GM23338 (cell line): ENCODE measurements at regions not wholly inside any gene's neighbourhood (a gene's known extent, or its start where the extent isn't known, plus 50 kb on each side); places are given as distances from the start of the nearest gene placed in this dataset.

ENCODE experiments used
- ATAC-seq: fragments of 200-7000 bp; cut with Tn5 transposase; 3 replicates; pipeline ENCODE4 v1.9.1; 2020
- DNase-seq: peaks from one replicate; pipeline ENCODE4 v3.0.0-alpha.2; 2015; ENCODE audit warnings: low spot score
- H2AFZ ChIP-seq: fragments of 200-600 bp; sonication (generic); 2 replicates; pipeline ENCODE4 v1.8.0; 2016; ENCODE audit warnings: antibody characterized with exemption, mild to moderate bottlenecking, moderate library complexity
- H3F3A ChIP-seq: fragments of 200-600 bp; sonication (generic); replicated peaks from 2 replicates; pipeline ENCODE4 v1.8.0; 2017; ENCODE audit warnings: antibody characterized with exemption, mixed run types, low read depth
- H3K27ac ChIP-seq: fragments of 200-600 bp; sonication (generic); 2 replicates; pipeline ENCODE4 v1.6.1; 2016; ENCODE audit warnings: low read depth
- H3K27me3 ChIP-seq: fragments of 200-600 bp; sonication (generic); 2 replicates; pipeline ENCODE4 v1.8.0; 2016; ENCODE audit warnings: mild to moderate bottlenecking, mixed run types, moderate library complexity; ENCODE audit not compliant: insufficient read depth
- H3K36me3 ChIP-seq: fragments of 200-600 bp; sonication (generic); 2 replicates; pipeline ENCODE4 v1.8.0; 2016; ENCODE audit warnings: mild to moderate bottlenecking; ENCODE audit not compliant: insufficient read depth
- H3K4me1 ChIP-seq: fragments of 200-600 bp; sonication (generic); 2 replicates; pipeline ENCODE4 v1.8.0; 2016; ENCODE audit warnings: mild to moderate bottlenecking, moderate library complexity; ENCODE audit not compliant: insufficient read depth
- H3K4me2 ChIP-seq: fragments of 200-600 bp; sonication (generic); 2 replicates; pipeline ENCODE4 v1.7.1; 2017; ENCODE audit warnings: mixed run types
- H3K4me3 ChIP-seq: fragments of 200-600 bp; sonication (generic); 2 replicates; pipeline ENCODE4 v1.6.1; 2016; ENCODE audit warnings: mixed run types
- H3K79me2 ChIP-seq: fragments of 200-600 bp; sonication (generic); replicated peaks from 2 replicates; pipeline ENCODE4 v1.8.0; 2017; ENCODE audit warnings: mild to moderate bottlenecking; ENCODE audit not compliant: insufficient read depth
- H3K9me2 ChIP-seq: fragments of 200-600 bp; sonication (generic); 2 replicates; pipeline ENCODE4 v1.8.0; 2017; ENCODE audit not compliant: insufficient read depth
- H4K20me1 ChIP-seq: fragments of 200-600 bp; sonication (generic); replicated peaks from 2 replicates; pipeline ENCODE4 v1.8.0; 2017; ENCODE audit warnings: mild to moderate bottlenecking; ENCODE audit not compliant: insufficient read depth
- H3K27ac Mint-ChIP-seq: 2 replicates; pipeline ENCODE4 v1.8.0; 2020; ENCODE audit warnings: inconsistent platforms, mild to moderate bottlenecking, moderate library complexity, mixed read lengths
- H3K27me3 Mint-ChIP-seq: 3 replicates; pipeline ENCODE4 v1.8.0; 2022; ENCODE audit warnings: low read depth, mild to moderate bottlenecking, moderate library complexity, mixed read lengths, inconsistent platforms; ENCODE audit not compliant: insufficient read depth, poor library complexity
- H3K36me3 Mint-ChIP-seq: 3 replicates; pipeline ENCODE4 v1.8.0; 2021; ENCODE audit warnings: low read depth, mild to moderate bottlenecking, inconsistent platforms, moderate library complexity, mixed read lengths
- H3K4me1 Mint-ChIP-seq: 3 replicates; pipeline ENCODE4 v1.8.0; 2020; ENCODE audit warnings: mild to moderate bottlenecking, inconsistent platforms, mixed read lengths
- H3K4me3 Mint-ChIP-seq: 3 replicates; pipeline ENCODE4 v1.8.0; 2021; ENCODE audit warnings: moderate library complexity, mild to moderate bottlenecking, inconsistent platforms, mixed read lengths
- H3K9me3 Mint-ChIP-seq: 3 replicates; pipeline ENCODE4 v1.8.0; 2020; ENCODE audit warnings: moderate library complexity, mild to moderate bottlenecking, inconsistent platforms, mixed read lengths
- CREB1 ChIP-seq: fragments of 250-450 bp; sonication (Bioruptor Pico); IDR thresholded peaks from 2 replicates; pipeline ENCODE4 v1.5.0; 2020; ENCODE audit warnings: low read depth, mild to moderate bottlenecking, moderate library complexity
- CTCF ChIP-seq, 2 experiments: fragments of 200-600 bp in 1 of 2; sonication (generic) in 1 of 2; conservative IDR thresholded peaks; 2 replicates each; pipeline versions ENCODE4 v1.5.1 to v1.6.1; 2016 to 2017; ENCODE audit warnings: antibody characterized with exemption in 2 of 2, low read depth in 2 of 2, mild to moderate bottlenecking in 2 of 2, moderate library complexity in 1 of 2
- ETS1 ChIP-seq: IDR thresholded peaks from 2 replicates; pipeline ENCODE4 v1.6.1; 2016; ENCODE audit warnings: antibody characterized with exemption
- EZH2 ChIP-seq: fragments of 200-600 bp; sonication (generic); IDR thresholded peaks from one replicate; pipeline ENCODE4 v1.8.0; 2017; ENCODE audit warnings: antibody characterized with exemption, mild to moderate bottlenecking, low read depth; ENCODE audit not compliant: unreplicated experiment
- EZH2phosphoT487 ChIP-seq: fragments of 200-600 bp; sonication (generic); IDR thresholded peaks from one replicate; pipeline ENCODE4 v1.8.1; 2018; ENCODE audit warnings: antibody characterized with exemption; ENCODE audit not compliant: unreplicated experiment
- JUNB ChIP-seq: IDR thresholded peaks from one replicate; pipeline ENCODE4 v1.6.1; 2016; ENCODE audit warnings: antibody characterized with exemption; ENCODE audit not compliant: unreplicated experiment
- NANOG ChIP-seq: IDR thresholded peaks from 2 replicates; pipeline ENCODE4 v1.6.1; 2016; ENCODE audit warnings: antibody characterized with exemption, borderline replicate concordance
- POLR2AphosphoS5 ChIP-seq: IDR thresholded peaks from 2 replicates; pipeline ENCODE4 v1.6.1; 2016; ENCODE audit warnings: antibody characterized with exemption, low read depth
- REST ChIP-seq: IDR thresholded peaks from one replicate; pipeline ENCODE4 v1.6.1; 2018; ENCODE audit warnings: antibody characterized with exemption; ENCODE audit not compliant: unreplicated experiment
- STAT1 ChIP-seq: IDR thresholded peaks from one replicate; pipeline ENCODE4 v1.6.1; 2016; ENCODE audit warnings: antibody characterized with exemption; ENCODE audit not compliant: unreplicated experiment
- ZNF114 ChIP-seq: fragments of 250-450 bp; sonication (Bioruptor Pico); IDR thresholded peaks from 2 replicates; pipeline ENCODE4 v1.5.0; 2020; ENCODE audit warnings: mild to moderate bottlenecking, moderate library complexity
- ZNF331 ChIP-seq: fragments of 250-450 bp; sonication (Bioruptor Pico); IDR thresholded peaks from 2 replicates; pipeline ENCODE4 v1.5.0; 2020; ENCODE audit warnings: low read depth, mild to moderate bottlenecking, moderate library complexity
- ZNF462 ChIP-seq: fragments of 250-450 bp; sonication (Bioruptor Pico); IDR thresholded peaks from 2 replicates; pipeline ENCODE4 v1.5.0; 2020; ENCODE audit warnings: mild to moderate bottlenecking, moderate library complexity

DNA sequence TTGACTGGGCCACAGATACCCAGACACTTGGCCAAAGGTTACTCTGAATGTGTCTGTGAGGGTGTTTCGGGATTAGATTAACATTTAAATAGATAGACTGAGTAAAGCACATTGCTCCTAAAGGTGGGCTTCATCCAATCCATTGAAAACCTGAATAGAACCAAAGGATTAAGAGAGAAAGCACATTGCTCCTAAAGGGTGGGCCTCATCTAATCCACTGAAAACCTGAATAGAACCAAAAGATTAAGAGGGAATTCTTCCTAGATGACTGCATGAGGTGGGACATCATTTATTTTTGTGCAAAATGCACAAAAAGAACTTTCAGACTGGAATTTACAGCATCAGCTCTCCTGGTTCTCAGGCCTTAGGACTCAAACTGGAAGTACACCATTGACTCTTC, 351.2 kb upstream of the PCDH10 start:
- H3K4me3 Mint-ChIP-seq = no peak overlapping the region
- no peak overlapping the region for H2AFZ ChIP-seq
- DNase-seq (no peak), ATAC-seq (no peak)
- no peak overlapping the region for H3K27ac Mint-ChIP-seq
- TF ChIP-seq ZNF331 (CRISPR knock-in tag) = no peak
- TF ChIP-seq JUNB = no peak
- TF ChIP-seq REST = no peak
- TF ChIP-seq EZH2phosphoT487 = no peak
- TF ChIP-seq ETS1 = no peak
- TF ChIP-seq POLR2AphosphoS5 = no peak
- TF ChIP-seq CREB1 (CRISPR knock-in tag) = no peak
- no peak for TF ChIP-seq NANOG
- TF ChIP-seq ZNF114 = no peak
- no peak for TF ChIP-seq CTCF (conservative IDR thresholded peaks at IDR 0.05; ENCODE audit: low read depth in 2 of 2)
- no peak for TF ChIP-seq EZH2
- no peak for TF ChIP-seq STAT1
- no peak for TF ChIP-seq ZNF462 (CRISPR knock-in tag)
- H3K27me3 Mint-ChIP-seq = no peaks in the 10 kb centered on the region
- no peaks in the 10 kb centered on the region for H3K79me2 ChIP-seq
- no peaks in the 10 kb centered on the region for H3K4me1 ChIP-seq
- no peaks in the 10 kb centered on the region for H3K9me3 Mint-ChIP-seq
- H3K9me2 ChIP-seq = no peaks in the 10 kb centered on the region
- no peaks in the 10 kb centered on the region for H3K36me3 ChIP-seq
- H3K27ac ChIP-seq = no peak overlapping the region
- no peaks in the 10 kb centered on the region for H3K4me1 Mint-ChIP-seq
- H3K4me3 ChIP-seq = no peak overlapping the region
- no peak overlapping the region for H3K4me2 ChIP-seq
- H3K36me3 Mint-ChIP-seq = no peaks in the 10 kb centered on the region
- H3F3A ChIP-seq = no peaks in the 10 kb centered on the region
- H3K27me3 ChIP-seq = no peaks in the 10 kb centered on the region
- no peaks in the 10 kb centered on the region for H4K20me1 ChIP-seq
